ENCODE measurements at regions not wholly inside any gene's neighbourhood (a gene's known extent, or its start where the extent isn't known, plus 50 kb on each side); places are given as distances from the start of the nearest gene placed in this dataset.
"Not testable (repeated sequence)": the region's sequence is repeated elsewhere in the genome, so short reads cannot be mapped to it uniquely, and the experiment has no call there.

GRCh38 chr11:80921310-80921709 lies 1480.5 kb upstream of the TENM4 start:
- TF ChIP-seq CTCF, POLR2A, POLR2AphosphoS5, EP300 (IDR thresholded peaks at IDR 0.05): not testable (repeated sequence)
